HG02973 (cell line): ENCODE measurements at regions not wholly inside any gene's neighbourhood (a gene's known extent, or its start where the extent isn't known, plus 50 kb on each side); places are given as distances from the start of the nearest gene placed in this dataset.

Source experiments
- ATAC-seq: cut with Tn5 transposase; IDR thresholded peaks from one replicate; pipeline ENCODE4 v1.9.1; 2021; ENCODE audit warnings: moderate library complexity; ENCODE audit not compliant: unreplicated experiment

DNA sequence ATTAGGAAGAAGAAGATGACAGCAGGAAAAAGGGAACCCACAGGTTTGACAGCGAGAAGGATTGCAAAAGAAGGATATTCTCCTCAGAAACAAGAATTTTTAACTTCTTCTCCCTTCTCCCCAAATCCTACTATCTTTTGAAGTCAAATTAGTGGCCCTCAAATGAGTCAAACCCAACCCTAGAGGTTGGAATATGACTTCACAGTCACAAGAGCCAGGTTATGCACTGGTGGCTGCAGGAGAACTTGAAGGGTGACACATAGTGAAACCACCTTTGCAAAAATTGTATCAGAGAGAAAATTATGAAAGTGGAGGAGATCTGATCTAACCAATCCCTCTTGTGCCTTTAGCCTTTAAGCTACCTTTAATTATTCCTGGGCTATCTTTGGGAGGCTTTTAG is 386.2 kb upstream of the CCDC196 start:
- ATAC-seq, result no peak

DNA sequence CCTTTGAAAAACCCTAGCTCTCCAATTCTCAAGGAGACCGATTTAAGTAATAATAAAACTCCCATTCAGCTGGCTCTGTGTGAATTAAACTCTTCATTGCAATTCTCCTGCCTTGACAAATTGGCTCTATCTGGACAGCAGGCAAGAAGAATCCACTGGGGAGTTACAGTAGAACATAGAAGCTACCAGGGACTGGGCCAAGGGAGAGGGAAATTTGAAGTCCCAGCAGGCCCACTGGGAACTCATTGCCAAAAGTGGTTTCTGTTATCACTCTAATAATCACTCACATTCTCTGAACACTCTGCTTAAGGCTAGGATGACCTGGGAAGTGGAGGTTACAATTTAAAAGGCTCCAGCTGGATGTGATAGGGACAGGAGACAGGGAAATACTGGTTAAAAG is 384.5 kb upstream of the CCDC196 start:
- no peak for ATAC-seq

DNA sequence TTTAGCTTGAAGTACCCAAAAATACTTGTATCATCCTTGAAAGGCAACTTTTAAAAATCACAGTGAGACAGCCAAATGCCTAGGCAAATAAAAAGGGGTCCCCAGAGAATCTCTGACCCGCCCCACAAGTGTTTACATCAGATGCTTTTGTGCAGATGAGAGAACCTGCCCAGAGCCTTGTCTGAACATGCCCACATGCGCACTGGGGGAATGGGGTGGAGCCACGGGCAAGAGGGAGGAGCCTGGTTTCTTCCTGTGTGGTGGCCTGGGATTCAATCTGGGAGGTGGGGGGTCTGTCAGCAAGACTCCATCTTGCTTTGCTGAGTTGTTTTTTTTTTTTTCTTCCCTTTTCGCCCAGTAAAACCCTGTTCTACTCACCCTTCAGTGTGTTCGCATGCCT is 381.7 kb upstream of the CCDC196 start:
- ATAC-seq, result no peak

DNA sequence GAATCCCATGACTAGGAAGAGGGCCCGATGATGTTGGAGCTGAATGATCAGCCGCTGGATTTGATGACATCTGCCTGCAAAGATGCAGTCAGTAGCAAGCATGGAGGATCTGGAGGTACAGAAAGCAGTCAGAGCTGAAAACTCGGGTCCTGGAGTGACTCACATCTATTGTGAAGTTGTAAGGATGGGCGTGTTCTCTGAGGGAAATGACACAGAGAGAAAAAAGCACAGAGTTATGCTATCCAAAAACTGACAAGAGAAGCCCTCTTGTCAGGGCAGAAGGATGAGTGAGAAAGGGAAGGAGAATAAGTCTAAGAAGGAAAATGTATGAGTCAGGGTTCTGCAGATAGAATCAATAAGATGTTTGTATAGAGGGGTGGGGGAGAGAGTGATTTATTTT is 380.4 kb upstream of the CCDC196 start:
- no peak for ATAC-seq

DNA sequence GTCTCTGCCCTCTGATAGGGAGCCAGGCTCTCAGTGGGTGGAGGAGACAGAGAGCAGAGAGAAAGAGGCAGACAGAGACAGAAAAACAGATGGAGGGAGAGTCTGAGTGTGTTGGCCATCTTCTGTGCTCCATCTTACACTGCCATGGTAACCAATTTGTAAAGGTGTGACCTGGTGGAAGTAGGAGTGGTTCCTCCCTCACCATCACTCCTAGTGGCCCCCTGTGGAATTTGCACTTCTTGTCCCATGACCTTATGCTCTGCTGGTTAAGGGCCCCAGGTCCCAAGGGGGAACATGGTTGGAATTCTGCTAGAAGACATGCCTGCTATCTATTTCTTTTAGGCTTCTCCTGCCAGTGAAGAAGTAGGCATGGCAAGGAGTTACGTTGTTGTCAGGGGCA is 376.7 kb upstream of the CCDC196 start:
- ATAC-seq, result no peak

DNA sequence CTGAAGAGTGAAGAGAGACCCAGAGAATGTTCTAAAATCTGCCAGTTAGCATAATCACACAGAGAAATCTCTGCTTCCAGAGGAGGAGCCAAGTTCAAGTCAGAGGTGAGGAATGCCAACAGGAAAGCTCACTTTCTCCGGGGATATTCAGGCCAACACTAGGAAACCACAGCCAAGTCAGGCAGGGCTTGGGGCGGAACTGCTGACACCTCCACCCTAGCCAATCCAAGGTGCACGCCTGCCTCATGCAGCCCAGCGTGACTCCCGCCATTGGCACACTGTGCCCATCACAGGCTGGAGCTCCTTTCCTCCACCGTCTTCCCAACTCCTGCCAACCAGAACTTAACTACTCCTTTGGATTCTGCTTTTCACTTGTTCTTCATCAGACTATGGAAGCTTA is 374.3 kb upstream of the CCDC196 start:
- ATAC-seq, result no peak

DNA sequence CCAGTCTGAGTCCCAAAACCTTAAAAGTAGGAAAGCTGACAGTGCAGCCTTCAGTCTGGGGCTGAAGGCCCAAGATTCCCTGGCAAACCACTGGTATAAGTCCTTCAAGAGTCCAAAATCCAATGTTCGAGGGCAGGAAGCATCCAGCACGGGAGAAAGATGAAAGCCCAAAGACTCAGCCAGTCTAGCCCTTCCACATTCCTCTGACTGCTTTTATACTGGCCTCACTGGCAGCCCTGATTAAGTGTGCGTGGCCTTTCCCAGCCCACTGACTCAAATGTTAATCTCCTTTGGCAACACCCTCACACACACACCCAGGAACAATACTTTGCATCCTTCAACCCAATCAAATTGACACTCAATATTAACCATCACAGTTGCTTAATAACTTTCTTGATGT is 372.1 kb upstream of the CCDC196 start:
- ATAC-seq, result no peak

DNA sequence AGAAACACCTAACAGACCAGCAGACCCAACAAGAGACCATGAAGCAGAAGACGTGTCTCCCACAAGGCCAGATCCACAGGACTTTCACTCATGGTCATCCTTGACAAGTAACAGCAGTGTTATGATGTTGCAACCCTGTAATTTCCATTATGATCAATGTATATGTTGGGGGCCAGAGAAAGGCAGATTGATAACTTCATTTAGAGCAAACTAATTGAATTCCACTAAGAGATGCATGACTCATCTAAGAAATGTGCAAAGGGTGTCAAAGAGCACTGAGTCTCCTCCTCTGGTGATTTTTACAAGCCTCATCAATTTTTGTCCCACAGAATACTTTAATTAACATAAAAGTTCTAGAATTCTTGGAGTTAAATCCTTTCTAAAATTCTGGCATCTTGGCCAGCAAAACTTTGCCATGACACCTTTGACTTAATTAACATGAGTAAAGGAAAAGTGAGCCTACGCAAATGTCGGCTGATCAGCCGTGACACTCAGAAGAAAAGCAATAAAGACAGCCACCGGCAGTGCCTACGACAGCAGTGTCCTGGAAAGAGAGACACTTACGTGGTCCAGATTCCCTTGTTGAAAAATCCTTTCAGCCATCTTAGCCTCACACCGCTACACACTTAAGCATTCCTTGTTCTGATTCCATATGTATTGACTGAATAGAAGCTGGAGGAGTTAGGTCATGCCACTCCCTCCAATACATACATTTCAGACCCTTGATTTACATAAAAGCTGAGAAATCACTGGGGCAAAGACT is 370.2 kb upstream of the CCDC196 start:
- no peak for ATAC-seq

DNA sequence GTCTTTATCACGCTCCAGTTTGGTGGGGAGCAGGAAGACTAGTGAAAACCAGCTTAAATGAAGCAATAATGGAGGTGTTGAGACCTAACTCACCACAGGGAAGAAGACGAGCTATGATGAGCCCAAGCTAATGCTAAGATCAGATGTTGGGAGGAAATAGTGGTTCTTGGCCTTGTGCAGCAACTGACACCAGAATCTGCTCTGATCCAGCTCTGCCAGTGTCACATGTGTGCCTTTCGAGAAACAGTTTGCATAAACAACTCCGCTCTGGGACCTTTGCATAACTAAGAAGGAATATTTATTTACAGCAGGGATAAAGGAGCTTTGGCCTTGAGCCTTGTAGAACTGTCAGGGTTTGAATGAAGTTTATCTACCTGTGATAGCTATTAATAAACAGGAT is 369.4 kb upstream of the CCDC196 start:
- no peak for ATAC-seq

DNA sequence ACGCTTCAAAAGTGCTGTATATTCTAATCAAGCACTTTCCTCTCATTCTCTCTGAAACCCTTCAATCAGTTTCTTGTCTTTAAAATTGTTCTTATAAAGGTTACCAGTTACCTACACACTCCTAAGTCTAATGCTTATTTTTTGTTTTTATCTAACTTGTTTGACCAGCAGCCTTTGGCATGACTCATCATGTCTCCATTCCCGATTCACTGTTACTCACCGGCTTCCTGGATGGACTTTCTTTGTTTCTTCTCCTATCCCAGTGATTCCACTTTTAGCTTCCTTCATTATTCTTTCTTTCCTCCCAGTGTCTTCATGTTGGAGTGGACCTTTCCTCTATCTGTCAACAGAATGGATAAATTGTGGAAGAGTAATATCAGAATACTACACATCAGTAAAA is 368.6 kb upstream of the CCDC196 start:
- no peak for ATAC-seq

DNA sequence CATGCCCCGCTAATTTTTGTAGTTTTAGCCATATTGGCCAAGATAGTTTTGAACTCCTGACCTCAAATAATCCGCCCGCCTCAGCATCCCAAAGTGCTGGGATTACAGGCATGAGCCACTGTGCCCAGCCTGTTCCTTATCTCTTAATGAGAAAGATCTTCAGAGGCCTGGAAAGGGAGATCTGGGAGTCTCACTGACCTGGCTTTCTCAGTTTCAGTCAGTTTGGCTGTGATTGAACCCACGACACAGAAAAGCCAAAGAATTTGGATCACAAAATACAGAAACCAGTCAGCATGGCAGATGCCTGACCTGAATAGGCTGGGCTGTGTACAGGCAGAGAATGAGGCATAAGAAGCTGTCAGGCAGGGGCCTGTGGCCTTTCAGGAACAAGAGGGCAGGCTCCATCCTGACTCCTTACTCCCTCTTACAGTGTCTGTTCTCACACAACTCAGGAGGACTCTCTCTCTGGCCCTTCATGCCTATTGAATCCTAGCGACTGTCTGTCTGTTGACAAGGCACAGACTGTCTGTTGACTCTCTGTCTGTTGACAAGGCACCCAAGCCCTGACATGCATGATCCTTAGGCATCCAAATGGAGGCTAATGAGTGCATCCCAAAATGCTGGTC is 366.5 kb upstream of the CCDC196 start:
- ATAC-seq, result no peak

DNA sequence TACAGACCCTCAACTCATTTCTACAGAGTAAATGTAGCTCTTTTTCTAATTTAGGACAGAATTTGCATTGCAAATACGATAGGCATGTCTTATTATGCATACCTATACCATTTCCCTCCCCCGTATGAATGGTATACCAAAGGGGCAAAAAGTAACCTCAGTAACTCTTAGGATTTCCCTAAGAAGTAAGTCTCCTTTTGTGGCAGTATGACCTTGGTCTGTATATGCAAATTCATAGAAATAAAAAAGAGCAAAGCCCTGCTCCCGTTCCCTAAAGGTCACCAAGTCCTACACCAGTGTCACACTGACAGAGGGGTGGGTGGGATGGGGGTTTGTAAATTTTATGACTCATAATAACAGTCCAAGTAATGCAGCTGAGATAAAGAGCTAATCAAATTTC is 365.8 kb upstream of the CCDC196 start:
- no peak for ATAC-seq

DNA sequence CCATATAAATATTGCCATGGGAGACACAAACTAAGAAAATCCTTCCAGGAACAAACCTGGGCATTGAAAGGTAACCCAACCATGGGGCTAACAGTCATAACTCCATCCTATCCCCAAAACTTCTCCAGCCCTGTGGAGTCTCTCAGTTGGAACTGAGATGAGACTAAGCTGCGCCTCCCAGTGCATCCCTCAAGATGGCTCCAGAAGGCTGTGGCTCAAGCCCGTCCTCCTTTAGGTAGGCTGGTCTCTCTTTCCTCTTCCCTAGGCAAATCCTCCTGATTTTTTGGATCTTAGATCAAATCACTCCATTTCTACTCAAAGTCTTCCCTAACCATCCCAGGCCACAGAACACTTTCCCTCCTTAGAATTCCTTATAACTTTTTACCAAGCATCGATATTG is 364.3 kb upstream of the CCDC196 start:
- ATAC-seq, result no peak

DNA sequence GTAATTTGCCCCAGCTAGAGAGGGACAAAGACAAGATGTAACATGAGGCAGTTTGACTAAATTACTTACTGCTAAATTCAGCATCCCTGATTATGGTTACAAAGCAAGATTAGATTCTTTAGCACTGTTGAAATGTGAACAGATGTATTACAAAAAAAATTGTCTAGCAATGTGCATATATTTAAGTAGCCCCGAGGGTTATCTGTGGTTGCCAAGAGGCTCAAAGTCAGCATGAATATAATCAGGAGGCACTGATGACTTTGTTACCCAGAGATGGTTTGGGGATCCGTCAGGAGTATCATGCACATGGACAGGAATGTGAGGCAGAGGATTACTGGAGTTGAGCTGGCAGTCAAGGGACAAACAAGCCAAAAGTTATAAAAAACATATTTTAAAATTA is 356.9 kb upstream of the CCDC196 start:
- ATAC-seq, result no peak

DNA sequence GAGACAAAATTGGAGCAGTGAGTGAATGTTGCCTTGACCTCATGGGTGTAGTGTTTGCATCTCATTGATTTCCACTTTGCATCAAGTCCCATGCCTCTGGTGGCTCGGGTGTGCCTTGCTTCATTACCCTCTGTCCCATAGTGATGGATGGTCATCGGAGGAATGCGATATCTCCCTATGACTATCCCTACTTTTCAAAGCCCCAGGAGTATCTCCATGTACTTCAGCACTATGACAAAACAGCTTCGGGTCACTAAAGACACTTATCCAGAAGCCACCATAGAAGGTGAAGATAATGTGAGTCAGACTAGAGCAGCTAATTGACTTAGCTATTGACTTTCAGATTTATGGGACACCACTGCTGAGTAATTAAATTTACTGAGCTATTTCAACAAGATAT is 355.1 kb upstream of the CCDC196 start:
- ATAC-seq, result no peak

DNA sequence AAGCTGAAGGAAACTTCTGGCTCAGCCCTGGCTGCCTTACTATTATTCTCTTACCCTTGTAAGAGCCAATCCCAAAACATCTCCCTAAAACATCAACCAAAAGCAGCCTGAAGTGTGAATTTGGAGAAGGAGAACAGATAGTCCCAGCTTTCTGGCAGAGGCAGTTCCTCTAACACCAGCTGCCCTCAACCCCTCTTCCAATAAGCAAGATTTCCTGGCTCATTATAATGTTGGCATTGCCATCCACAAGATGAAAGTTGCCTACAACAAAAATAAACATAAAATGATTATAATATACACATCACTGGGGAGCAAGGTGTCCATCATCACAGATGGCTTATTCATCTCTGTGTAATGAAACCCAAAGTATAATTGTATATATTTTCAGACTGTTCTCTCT is 352.5 kb upstream of the CCDC196 start:
- ATAC-seq, result no peak

DNA sequence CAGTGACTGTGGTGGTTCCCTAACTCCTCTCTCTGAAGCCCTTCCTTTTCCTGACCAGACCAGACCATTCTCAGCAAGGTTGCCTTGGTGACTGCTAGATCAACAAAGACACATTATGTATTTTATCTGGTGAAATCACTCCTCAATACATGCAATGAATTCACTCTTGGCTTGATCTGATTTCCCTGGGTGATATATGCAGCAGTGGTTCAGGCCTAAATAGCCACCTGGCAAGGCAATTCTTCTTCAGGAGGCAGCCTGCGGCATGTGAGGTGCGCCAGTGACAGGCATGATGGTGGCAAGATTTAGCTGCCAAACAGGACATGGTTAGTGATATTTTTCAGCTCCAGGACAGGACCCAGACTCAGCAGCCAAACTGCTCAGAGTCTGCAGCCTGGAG is 350.3 kb upstream of the CCDC196 start:
- ATAC-seq, result no peak

DNA sequence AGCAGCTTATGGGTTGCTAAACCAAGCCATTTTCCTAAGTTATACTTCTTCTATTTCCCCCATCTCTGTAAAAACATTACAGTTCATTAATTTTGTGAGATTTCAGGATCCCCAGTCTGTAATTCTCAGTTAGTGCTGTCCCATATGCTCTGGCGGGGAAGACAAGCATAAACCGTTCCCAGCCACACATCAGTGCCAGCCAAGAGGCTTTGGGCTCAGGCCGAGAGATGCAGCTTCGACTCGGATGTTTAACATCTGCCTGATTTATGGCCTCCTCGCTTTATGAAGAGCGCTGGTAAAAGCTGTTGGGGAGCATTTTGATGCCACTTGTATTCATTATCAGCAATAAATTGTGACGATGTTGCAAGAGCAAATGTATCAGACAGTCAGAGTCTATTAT is 349.1 kb upstream of the CCDC196 start:
- ATAC-seq, result no peak

DNA sequence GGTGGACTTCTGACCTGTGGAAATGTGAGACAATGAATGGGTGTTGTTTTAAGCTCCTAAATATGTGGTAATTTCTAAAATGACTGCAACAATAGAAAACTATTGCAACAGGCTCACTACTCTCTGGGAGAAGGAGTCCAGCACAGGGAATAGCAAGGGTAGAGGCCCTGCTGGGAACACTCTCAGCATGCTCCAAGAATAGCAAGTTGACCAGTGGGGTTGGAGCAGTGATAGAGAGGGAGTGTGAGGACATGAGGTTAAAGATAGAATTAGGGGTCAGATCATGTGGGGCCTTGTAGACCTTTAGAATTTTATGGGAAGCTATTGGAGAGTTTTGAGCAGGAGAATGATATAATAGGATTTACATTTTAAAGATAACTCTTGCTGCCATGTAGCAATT is 346.7 kb upstream of the CCDC196 start:
- ATAC-seq, result no peak

DNA sequence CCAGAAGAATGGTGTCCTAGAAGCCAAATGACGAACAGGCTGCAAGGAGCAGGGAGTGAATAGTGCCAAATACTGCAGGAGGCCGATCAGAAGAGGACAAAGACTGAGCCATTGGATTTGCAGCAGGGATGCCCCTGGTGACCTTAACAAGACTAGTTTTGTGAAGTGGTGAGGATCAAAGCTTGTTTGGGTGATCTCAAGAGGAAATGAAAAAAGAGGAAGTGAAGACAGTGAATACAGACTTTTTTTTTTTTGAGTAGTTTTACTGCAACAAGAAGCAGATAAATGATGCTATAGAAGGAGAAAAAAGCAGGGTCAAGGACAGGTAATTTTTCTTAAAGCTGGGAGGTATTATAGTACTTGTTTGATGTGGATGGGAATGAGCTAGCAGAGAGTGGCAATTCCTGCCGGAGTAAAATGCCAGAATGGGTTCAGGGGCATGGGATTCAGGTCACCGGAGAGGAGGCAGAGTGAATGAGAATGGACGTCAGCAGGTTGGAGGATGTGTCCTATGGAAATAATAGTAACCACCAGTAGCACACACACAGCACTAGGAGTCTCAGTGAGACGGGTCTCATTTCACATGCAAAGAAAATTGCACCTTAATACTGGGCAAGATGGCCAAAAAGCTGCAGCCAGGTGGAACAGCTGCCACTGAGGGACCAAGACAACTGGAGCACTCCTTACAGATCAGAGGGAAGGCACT is 345.8 kb upstream of the CCDC196 start:
- ATAC-seq, result peak; percentile 76

DNA sequence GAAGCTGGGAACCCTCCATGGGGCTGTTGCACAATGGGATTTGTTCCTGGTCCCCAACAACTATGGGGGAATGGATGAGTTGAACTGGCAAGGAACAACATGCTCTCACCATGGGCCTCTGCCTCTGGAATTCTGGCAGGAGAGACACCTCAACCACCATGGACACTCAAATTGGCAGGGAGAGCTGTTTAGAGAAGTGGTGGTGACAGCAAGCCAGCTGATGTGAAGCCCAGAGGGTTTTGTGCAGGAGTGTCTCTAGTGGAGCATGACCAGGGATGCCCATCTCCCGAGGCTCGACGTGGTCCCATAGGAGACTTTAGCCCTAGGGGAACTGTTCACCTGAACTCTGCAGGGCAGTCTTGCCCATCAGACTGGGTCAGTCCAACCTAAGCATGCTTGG is 345.2 kb upstream of the CCDC196 start:
- ATAC-seq, result no peak

DNA sequence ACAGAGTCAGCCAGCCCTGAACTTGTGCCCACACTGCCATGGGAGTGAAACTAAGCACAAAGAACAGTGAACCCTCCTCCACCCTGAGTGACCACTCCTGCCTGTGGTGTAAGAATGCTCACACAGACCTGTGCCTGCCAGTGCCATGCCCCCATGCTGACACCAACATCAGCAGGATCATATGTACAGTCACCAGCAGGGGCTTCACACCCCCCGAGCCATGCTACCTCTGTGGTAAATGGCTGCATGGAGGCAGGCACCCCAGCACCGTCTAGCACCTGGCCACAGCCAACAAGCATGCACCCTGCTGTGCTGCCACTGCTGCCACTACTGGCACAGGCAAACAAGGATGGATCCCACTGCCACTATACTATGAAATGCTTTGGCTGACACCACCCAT is 344.4 kb upstream of the CCDC196 start:
- no peak for ATAC-seq
